HS-5 (cell line): ENCODE measurements at regions not wholly inside any gene's neighbourhood (a gene's known extent, or its start where the extent isn't known, plus 50 kb on each side); places are given as distances from the start of the nearest gene placed in this dataset.
"Not testable (repeated sequence)": the region's sequence is repeated elsewhere in the genome, so short reads cannot be mapped to it uniquely, and the experiment has no call there.

Experiments
- DNase-seq: peaks from one replicate; pipeline ENCODE4 v3.0.0-alpha.2; 2012; ENCODE audit warnings: low read depth

DNA sequence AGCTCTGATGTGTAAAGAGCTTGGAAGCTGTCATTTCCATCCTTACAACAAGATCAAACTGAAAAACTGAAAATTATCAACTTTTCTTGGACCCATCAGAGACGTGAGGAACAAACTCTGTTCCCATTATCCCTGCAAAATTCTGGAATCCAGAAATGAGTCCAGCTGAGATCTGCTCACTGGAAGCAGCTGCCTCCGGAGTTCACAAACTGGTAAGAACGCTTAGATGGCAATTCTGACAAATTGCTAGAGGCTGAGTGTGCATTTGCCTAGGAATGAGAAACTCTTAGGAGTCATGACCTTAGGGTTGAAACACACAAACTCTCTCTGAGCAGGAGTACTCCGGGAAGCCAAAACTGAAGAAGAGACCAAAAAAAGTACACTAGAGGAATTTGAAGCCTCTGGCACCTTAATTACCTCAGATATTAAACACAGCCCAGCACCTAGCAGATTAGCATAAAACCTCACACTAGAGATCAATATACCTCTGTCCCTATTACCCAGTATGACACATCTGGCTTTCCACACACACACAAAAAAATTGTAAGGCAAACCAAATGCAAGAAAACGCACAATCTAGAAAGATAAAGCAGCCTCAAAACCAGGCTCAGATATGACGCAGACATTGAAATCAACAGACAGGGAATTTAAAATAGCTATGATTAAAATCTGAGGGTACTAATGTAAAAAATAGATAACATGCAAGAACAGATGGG lies 233.5 kb upstream of the SGK1 start:
- peak; percentile 86 for DNase-seq

DNA sequence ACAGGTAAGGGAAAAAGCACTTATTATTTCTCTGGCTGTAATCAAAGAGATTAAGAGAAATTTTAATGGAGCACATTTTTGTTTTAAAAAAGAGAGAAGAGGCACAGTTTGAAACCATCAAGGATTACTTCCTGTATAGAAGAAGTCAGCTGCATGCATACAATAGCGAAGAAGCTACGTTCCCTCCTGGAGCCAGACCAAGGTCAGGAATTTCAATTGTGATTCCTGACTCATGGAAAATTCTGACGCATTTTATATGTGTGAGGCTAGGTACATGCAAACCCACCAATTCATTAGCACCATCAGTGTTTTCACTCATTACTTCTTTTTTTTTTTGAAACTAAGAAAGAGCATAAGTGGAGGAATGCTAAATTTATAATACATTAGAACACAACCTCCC lies 232.7 kb upstream of the SGK1 start:
- peak; percentile 74 for DNase-seq

DNA sequence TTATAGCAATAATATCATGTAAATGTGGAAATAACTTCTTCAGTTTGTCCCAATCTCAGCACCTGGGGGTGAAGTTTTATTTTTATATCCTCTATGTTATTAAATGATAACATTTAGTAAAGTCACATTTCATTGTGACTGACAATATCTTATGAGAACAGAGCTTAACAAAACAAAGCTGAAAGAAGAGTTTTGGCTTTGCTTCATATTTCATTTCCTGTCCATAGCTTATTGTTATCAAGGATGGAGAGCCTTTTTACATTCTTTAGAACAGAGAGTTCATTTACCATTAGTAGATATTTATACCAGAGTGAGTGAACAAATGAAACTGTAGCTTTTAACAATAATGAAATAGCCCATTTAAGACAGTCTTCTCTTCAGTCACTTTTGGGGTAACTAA lies 231.9 kb upstream of the SGK1 start:
- DNase-seq: no peak

DNA sequence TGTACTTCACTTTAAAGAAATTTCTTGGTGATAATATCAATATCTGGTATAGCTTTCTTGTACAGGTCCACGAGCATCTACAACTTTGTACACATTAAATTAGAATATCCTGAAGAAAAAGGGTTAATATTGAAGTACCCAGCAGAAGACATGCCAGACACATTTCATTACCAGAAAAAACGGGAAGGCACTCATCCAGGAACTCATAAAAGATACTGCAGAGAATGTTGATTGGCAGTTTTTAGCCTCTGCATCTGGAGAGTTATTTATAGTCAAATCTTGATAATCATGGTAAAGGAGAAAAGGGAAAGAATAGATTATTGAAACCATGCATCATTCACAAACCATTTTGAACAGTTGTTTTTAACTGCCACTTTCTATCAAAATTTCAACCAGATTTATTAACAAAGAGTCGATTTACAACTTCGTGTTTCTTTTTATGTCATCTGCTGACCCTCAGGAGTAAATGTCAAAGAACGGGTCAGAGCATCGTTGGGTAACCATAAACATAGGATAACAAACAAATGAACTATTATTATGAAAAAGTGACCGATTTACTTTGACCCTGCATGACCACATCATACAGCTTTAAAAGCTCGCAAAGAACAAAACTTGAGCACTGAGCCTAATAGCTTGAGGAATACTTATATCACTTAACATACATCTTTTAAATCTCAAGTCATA lies 229.2 kb upstream of the SGK1 start:
- no peak for DNase-seq

DNA sequence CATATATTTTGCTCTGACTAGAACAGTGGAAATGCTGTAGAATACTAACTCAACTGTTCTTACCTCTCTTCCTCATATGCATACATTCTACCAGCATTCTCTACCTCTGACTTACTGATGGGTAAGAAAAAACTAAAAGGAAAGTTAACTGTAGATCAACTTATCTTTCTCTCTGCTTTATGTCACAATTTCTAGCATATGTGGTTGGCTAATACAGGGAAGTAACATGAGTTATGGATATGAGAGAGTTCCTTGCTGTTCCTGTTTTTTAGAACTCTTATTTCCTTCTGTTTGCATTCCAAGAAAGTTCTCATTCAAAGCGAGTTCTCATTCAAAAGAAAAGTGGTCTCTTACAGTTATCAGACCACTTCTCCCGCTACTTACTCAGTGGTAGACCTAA lies 226.8 kb upstream of the SGK1 start:
- DNase-seq: no peak

DNA sequence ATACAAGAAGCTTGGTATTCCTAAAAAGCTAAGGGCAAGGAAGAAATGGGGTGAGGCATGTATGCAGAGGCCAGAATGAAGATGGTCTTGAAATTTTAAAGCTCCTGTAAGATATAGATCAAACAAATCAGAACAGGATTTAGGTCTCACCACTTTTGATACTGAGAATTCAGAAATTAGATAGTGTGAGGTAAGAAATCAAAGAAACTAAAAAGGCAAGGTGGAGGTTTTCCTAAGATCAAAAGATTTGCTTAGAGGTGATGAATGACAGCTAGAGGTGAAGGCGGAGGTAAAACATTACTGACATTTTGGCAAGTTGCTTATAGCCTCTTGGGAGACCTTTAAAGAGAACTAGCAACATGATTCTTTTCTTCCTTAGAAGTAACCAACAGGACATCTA lies 225.2 kb upstream of the SGK1 start:
- no peak for DNase-seq

DNA sequence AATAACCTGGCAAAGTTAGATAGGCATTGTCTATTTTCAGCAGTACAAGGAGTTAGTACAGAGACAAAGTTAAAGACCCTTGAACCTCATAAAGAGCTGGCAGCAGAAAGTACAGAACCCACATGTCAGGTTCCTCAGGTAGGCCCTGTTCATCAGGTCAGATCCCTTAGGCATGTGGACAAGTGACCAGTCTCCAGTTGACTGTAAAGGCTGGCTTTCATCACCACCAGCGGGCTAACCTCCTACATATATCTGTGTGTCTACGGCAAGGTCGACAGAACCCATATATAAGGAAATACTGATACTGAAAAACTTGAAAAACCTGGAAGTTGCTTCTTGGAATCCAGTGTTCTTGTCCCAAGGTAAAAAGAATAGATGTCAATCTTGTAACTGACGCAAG lies 223.1 kb upstream of the SGK1 start:
- no peak for DNase-seq

DNA sequence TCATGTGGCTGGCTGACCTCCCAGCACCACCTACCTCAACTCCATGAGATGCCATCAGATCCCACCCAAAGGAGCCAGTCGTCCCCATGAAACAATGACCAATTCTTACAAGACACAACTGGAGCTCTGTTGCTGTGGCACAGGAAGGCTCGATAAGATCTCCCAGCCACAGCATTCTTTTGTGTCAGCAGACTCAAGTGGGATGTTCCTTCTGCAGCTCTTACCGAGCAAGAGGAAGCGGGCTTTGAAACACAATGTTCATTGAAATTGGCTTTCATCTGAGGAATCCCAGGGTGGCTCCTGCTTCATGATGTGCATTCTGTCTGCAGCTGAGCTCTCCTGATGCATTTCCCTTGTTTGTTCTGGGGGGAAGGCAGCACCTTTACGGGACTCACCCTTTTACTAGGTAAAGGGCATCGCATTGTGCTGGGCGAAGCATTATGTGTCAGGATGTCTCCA lies 222.0 kb upstream of the SGK1 start:
- DNase-seq: no peak

DNA sequence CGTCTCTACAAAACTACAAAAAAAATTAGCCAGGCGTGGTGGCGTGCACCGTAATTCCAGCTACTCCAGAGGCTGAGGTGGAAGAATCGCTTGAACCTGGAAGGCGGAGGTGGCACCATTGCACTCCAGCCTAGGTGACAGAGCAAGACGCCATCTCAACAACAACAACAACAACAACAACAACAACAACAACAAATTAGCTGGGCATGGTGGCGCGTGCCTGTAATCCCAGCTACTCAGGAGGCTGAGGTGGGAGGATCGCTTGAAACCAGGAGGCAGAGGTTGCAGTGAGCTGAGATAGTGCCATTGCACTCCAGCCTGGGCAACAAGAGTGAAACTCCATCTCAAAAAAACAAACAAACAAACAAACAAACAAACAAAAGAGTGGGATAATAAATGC lies 219.9 kb upstream of the SGK1 start:
- DNase-seq: not testable (repeated sequence)

DNA sequence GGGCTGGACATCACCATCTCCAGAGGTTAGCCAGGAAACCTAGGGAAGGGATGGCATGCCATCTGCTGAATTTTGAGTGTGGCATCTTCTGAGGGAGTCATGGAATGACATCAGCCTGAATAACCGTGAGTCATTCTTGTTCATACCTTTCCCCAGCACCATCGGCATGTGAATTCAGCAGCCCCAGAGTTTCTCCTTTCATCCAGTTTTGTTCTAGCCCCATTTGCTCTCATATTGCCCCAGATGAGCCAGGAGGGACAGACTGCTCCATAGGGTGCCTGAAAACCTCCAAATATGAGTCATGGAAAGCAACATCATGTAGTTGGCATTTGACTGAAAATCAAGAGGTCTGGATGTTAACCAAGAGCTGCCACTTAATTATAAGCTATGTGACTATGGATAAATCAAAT lies 219.2 kb upstream of the SGK1 start:
- peak; percentile 99 for DNase-seq

DNA sequence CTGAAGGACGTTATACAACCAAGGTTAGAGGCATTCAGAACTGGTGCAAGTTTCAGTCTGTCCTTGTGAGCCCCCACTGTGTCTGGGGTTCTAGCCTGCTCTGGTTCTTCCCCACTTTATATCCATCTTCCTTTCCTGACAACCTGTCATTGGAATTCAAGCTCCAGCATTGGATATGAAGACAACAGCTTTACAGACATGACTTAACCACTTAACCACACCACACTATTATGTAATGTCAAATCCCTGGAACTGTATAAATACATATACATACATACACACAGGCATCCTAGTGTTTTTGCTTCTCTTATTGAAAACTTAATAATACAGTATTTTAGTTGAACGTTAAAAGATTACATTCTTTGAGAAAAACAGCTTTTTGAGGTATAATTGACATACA lies 217.9 kb upstream of the SGK1 start:
- no peak for DNase-seq

DNA sequence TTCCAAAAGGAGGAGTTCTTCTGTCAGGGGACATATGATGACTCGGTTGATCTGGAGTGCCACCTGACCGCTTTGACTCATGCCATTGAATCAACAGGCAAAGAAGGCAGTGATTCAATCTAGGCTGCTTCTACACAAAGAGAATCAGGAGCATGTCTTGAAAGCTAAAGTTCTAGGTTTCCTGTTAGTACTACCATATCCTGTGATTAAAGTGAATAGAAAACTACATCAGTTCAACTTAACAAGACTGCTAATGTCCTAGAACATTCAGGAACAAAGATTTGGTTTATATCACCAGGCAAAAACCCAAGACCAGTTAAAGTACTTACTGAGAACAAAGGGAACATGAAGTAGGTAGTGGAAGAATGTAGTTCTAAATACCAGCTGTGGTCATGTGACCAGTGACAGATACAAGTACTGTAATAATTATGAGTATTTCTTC lies 216.8 kb upstream of the SGK1 start:
- no peak for DNase-seq

DNA sequence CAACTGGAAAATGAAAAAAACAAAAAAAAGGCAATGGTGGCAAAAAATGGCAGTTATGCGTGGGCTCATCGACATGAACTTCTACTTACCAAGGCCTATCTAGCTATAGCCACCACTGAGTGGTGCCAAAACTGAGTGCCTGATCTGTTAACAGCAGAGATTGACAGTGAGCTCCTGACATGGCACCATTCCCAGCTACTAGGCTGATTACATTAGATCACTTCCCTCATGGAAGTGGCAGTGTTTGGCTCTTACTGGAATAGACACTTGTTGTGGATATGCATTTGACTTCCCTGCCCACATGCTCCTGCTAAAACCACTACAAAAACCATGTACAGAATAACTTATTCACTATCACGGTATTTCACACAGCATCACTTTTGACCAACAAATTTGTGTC lies 216.1 kb upstream of the SGK1 start:
- no peak for DNase-seq

DNA sequence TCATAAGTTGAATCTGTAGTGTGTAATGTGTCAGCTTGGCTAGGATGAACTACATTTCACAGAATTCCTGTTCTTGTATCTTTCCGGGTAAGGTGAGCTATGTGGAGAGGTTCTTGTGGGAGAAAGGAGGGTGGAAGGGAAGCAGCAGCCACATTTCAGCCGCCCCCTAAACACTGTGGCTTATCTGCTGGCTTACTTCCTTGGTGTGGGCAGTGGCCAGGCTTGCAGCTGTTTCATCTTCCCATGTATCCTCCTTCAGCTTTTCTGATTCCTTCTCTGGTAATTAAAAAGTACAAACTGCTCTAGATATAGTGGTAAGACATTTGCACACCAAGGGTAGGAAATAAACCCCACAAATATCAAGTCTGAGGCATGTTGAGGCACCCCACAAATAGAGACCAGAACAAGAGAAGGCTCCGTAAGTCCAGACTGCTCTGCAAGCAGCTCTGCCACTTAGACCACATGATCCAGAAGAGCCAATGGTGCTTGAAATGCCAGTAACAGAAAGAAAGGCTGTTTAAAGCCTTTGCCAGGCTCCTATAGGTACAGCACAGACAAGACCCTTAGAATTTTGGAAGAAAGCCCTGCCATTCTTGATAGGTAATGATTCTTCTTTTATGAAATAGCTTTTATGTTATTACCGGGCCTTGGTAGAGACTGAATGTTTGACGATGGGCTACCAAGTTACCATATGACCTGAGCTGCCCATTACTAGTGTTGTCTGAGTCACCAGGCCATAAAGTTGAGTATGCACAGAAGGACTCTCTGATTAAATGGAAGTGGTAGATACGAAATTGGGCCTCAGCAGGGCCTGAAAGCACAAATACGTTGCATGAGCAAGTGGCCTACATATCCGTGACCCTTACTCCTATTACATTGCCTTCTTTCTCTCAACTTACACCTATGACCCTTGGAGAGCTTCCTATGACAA lies 215.0 kb upstream of the SGK1 start:
- DNase-seq: no peak

DNA sequence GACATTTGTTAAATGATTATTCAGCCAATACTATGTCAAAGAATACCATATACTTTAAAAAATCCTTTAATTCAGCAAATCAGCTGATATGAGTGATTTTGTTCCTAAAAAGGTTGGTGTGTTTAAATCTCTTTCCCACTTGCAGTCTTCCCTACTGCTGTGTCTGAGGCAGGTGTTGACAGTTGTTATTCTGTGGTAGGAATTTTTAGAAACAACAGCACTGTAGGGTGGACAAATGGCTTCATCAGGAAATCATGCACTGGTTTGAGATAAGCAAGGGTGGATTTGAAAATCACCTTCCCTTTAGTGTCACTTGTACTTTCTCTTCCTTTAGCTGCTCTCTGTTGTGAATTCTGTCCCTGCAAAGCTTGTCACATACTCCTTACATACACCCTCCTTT lies 213.7 kb upstream of the SGK1 start:
- no peak for DNase-seq

DNA sequence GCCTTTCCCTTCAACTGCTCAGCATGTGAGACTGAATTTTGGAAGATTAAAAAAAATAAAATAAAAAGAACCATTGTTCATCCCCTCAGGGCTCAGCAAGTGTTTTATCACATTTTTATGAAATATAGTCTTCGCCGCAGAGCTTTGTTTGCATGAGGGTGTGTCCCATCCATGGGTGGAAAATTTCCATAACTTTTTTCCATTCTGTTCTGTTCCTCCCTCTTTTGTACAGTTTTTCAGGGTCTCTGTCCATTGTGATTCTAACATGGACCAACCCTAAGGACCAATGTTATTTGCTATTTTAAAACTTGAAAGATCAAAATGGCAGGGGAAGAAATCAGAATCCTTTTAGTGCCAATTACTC lies 213.3 kb upstream of the SGK1 start:
- DNase-seq: no peak

DNA sequence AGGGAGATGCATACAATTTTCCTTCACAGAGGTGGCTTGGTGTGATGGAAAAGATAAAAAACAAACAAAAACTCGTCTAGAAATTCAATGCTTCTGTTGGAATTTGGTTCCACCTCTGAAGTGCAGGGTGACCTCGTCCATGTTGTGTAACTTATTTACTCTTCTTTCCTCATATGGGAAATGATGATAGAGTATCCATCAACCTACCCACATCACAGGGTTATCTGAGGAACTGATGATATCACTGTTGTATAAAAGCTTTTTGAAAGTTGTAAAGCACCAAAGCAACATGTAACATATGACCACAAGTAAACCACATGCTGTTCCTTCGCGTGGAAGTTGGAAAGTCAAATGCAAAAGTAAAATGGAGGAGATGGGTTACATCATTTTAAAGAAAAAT lies 212.0 kb upstream of the SGK1 start:
- DNase-seq: peak; percentile 30

DNA sequence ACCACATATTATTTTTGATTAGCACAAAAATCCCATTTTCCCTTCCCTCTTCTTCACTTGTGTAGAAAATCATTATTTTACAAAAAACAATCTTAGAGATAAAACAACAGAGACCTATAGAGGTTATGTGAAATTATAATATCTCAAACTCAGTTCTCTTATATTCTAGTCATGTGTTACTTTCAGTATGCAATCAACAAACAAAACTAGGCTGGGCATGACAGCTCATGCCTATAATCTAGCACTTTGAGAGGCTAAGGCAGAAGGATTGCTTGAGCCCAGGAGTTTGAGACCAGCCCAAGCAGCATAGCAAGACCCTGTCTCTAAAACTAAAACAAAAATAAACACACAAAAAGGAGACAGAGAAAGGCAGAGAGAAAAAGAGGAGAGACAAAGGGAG lies 211.4 kb upstream of the SGK1 start:
- DNase-seq: no peak

DNA sequence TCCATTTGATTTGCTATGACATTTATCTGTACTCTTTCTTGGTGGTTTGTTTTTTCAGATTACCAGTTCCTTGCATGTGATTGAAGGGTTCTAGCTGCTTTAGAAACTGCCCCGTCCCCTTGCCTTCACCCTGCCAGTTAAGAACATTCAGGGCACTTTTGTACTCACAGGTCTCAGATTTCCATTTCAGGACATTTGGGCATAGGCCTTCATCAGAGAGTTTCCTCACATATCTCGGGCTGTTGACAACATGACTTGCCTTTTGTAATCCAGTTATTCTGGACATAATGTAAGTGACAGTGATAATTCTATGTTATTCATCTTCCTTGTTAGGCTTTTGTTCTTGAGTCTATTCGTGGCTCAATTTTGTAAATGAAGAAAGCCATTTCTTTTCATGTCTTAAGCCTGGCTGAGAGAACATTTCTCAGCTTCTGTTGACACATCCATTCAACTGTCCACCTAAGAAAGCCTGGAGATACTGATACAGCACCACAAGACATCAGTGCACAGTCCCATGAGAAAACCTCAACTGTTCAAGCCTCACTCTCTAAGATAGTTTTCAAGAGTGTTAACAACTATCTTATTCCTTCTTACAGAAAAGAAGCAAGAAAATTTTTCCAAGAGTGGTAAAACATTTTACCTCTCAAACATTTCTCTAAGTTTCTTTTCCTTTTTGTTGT lies 209.3 kb upstream of the SGK1 start:
- DNase-seq: no peak

DNA sequence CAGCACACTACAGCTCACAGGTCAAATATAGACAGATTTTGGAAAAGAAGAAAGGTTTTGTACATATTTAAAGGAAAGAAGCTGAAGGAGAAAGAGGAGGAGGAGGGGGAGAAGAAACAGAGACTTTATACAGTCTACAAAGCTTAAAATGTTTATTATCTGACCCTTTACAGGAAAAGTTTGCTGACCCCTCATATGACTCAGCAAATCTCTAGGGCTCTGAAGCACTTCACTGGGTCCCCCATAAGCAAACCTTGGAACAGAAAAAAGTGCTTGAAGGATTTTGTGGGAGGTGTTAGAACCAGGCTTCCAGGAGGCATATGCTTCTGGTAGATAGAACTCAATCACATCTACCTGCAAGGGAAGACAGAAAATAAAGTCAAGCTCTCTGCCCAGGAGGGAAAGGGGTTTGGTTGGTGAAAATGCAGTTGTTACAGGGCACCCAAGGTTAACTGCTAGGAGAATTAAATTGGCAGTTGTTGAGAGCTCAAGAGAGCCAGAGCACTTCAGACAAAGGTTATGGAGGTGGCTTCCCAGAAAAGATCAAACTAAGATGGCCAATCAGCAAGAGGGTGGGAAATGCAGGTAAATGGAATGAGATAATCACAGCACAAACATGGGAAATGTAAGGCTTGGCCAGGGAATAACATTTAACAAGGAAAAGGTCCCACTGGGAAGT lies 207.4 kb upstream of the SGK1 start:
- no peak for DNase-seq

DNA sequence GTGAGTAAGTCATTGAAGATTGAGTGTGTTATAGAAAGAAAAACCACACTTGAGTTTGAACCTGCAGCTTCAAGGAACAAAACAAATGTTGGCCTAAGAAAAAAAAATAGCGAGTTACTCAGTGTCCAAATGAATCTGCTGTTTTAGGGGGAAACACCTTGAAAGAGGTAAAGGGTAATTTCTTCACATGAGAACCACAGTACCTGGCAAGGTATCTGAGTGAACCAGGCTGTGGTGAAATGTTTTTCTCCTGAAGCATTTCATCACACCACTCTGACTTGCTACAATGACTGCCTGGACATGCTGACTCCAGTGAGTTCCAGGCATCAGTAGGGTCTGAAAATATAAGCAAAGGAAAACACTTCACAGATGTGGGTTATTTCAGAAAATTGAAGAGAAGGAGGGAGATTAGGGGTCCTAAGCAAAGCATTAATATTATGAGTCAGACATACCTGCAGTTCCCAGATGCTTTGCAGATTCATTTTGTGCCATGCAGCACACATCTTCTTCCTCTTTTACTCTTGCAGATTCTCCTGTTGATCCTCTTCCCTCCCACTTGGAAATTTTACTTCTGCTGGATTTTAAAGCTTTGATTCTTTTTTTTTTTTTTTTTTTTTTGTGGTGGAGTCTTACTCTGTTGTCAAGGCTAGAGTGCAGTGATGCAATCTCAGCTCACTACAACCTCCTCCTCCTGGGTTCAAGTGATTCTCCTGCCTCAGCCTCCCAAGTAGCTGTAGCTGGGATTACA lies 206.2 kb upstream of the SGK1 start:
- DNase-seq: no peak
